ENCODE measurements at regions not wholly inside any gene's neighbourhood (a gene's known extent, or its start where the extent isn't known, plus 50 kb on each side); places are given as distances from the start of the nearest gene placed in this dataset.

DNA sequence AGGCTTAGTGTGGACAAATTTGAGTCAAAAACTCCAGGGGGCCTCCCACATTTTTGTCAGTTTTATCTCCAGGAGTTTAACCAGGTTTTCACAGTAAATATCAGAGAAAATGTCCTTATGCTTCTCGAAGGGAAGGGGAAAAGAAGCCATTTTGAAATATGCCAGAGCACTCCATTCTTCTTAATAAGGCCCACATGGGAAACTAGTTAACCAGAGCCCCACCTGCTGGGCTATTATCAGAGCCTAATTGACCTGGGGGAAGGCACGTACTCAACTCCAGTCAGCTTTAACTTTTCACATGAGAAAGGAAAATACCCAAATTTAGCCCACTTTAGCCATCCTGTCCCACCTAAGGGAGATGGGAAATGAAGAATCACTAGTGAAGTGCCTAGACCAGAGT, 296.3 kb downstream of the PTBP2 start:
- no peak overlapping the region for H2AFZ ChIP-seq (ENCODE audit: low read depth, low read length)
- no peaks in the 10 kb centered on the region for H3K79me2 ChIP-seq (replicated peaks; ENCODE audit: insufficient read depth, low read length)
- no peaks in the 10 kb centered on the region for H4K20me1 ChIP-seq (ENCODE audit: insufficient read depth)

More for the DNA sequence above, 296.3 kb downstream of the PTBP2 start:
- H3K27me3 ChIP-seq (ENCODE audit: insufficient read depth, low read depth, low read length) = no peaks in the 10 kb centered on the region
- H3K9me2 ChIP-seq (ENCODE audit: insufficient read depth, low read length) = no peaks in the 10 kb centered on the region
- H3K27ac ChIP-seq (ENCODE audit: low read length) = no peak overlapping the region
- H3F3A ChIP-seq (ENCODE audit: insufficient read depth, low read length, poor library complexity, severe bottlenecking) = no peaks in the 10 kb centered on the region
- no peaks in the 10 kb centered on the region for H3K36me3 ChIP-seq (ENCODE audit: insufficient read depth, low read length)
- no peak overlapping the region for H3K4me3 ChIP-seq (ENCODE audit: low read length)
- no peak overlapping the region for H3K4me2 ChIP-seq (ENCODE audit: low read length)
- H3K9me3 ChIP-seq (ENCODE audit: low read length) = no peaks in the 10 kb centered on the region
- no peak overlapping the region for H3K9ac ChIP-seq (ENCODE audit: low read length)
- TF ChIP-seq, protein P1, sequence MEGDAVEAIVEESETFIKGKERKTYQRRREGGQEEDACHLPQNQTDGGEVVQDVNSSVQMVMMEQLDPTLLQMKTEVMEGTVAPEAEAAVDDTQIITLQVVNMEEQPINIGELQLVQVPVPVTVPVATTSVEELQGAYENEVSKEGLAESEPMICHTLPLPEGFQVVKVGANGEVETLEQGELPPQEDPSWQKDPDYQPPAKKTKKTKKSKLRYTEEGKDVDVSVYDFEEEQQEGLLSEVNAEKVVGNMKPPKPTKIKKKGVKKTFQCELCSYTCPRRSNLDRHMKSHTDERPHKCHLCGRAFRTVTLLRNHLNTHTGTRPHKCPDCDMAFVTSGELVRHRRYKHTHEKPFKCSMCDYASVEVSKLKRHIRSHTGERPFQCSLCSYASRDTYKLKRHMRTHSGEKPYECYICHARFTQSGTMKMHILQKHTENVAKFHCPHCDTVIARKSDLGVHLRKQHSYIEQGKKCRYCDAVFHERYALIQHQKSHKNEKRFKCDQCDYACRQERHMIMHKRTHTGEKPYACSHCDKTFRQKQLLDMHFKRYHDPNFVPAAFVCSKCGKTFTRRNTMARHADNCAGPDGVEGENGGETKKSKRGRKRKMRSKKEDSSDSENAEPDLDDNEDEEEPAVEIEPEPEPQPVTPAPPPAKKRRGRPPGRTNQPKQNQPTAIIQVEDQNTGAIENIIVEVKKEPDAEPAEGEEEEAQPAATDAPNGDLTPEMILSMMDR (IDR thresholded peaks at IDR 0.05; ENCODE audit: poor library complexity, severe bottlenecking) = no peak
- no peak for TF ChIP-seq TAF1 (IDR thresholded peaks at IDR 0.05; ENCODE audit: low read depth)
- TF ChIP-seq, protein P2, sequence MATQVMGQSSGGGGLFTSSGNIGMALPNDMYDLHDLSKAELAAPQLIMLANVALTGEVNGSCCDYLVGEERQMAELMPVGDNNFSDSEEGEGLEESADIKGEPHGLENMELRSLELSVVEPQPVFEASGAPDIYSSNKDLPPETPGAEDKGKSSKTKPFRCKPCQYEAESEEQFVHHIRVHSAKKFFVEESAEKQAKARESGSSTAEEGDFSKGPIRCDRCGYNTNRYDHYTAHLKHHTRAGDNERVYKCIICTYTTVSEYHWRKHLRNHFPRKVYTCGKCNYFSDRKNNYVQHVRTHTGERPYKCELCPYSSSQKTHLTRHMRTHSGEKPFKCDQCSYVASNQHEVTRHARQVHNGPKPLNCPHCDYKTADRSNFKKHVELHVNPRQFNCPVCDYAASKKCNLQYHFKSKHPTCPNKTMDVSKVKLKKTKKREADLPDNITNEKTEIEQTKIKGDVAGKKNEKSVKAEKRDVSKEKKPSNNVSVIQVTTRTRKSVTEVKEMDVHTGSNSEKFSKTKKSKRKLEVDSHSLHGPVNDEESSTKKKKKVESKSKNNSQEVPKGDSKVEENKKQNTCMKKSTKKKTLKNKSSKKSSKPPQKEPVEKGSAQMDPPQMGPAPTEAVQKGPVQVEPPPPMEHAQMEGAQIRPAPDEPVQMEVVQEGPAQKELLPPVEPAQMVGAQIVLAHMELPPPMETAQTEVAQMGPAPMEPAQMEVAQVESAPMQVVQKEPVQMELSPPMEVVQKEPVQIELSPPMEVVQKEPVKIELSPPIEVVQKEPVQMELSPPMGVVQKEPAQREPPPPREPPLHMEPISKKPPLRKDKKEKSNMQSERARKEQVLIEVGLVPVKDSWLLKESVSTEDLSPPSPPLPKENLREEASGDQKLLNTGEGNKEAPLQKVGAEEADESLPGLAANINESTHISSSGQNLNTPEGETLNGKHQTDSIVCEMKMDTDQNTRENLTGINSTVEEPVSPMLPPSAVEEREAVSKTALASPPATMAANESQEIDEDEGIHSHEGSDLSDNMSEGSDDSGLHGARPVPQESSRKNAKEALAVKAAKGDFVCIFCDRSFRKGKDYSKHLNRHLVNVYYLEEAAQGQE (IDR thresholded peaks at IDR 0.05; ENCODE audit: borderline replicate concordance) = no peak
- TF ChIP-seq RAD21 (conservative IDR thresholded peaks at IDR 0.05) = no peak
- no peak for TF ChIP-seq MXI1 (conservative IDR thresholded peaks at IDR 0.05; ENCODE audit: poor library complexity, severe bottlenecking)
- no peak for TF ChIP-seq EZH2 (IDR thresholded peaks at IDR 0.05; ENCODE audit: borderline replicate concordance, insufficient read depth, low read length, poor library complexity, severe bottlenecking)
- TF ChIP-seq POLR2AphosphoS5 (IDR thresholded peaks at IDR 0.05) = no peak
- TF ChIP-seq SMC3 (conservative IDR thresholded peaks at IDR 0.05; ENCODE audit: poor library complexity) = no peak
- no peak for TF ChIP-seq EP300 (conservative IDR thresholded peaks at IDR 0.05; ENCODE audit: poor library complexity, severe bottlenecking)

Data from neural cell (in vitro differentiated cells).